ENCODE measurements at regions not wholly inside any gene's neighbourhood (a gene's known extent, or its start where the extent isn't known, plus 50 kb on each side); places are given as distances from the start of the nearest gene placed in this dataset.

GRCh38 chr10:29035721-29036120 lies 253.1 kb upstream of the LYZL1 start (continued):
- TF ChIP-seq MYC (IDR thresholded peaks at IDR 0.05; ENCODE audit: insufficient read depth, insufficient read length, insufficient replicate concordance, low read length, severe bottlenecking), result no peak
- no peak for TF ChIP-seq SIN3A (IDR thresholded peaks at IDR 0.05; ENCODE audit: low read depth, low read length)
- TF ChIP-seq ZBTB11 (CRISPR knock-in tag; IDR thresholded peaks at IDR 0.05), result no peak
- TF ChIP-seq ZBTB40 (IDR thresholded peaks at IDR 0.05; ENCODE audit: borderline replicate concordance), result no peak
- TF ChIP-seq ZNF622 (IDR thresholded peaks at IDR 0.05), result no peak
- no peak for TF ChIP-seq SRF (IDR thresholded peaks at IDR 0.05; ENCODE audit: low read depth in 2 of 2, low read length in 2 of 2)
- TF ChIP-seq NR2F1 (conservative IDR thresholded peaks at IDR 0.05), result no peak
- no peak for TF ChIP-seq GATAD2B (conservative IDR thresholded peaks at IDR 0.05; ENCODE audit: low read depth)
- TF ChIP-seq ASH2L (IDR thresholded peaks at IDR 0.05; ENCODE audit: borderline replicate concordance, low read depth), result no peak
- no peak for TF ChIP-seq JUNB (IDR thresholded peaks at IDR 0.05)
- no peak for TF ChIP-seq CHD1 (IDR thresholded peaks at IDR 0.05; ENCODE audit: low read depth, low read length)
- TF ChIP-seq FOXM1 (IDR thresholded peaks at IDR 0.05; ENCODE audit: low read depth, low read length), result no peak

Measured in GM12878 (cell line).